ENCODE measurements at regions not wholly inside any gene's neighbourhood (a gene's known extent, or its start where the extent isn't known, plus 50 kb on each side); places are given as distances from the start of the nearest gene placed in this dataset.

DNA sequence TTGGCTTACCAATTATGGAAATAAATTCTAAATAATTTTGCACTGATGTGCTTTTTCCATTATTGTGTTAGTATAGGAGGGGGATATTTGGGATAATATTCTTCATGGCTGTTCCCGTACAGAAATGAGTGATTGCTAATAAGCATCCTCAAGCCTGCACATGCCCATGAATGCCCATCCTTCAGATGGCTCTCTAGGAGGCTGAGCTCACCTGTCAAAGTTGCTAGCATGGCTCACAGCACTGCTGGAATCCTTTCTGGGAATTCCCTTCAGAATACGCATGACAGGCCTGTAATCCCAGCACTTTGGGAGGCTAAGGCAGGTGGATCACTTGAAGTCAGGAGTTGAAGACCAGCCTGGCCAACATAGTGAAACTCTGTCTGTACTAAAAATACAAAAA lies 124.1 kb downstream of the NXNL2 start:
- no peak for DNase-seq

DNA sequence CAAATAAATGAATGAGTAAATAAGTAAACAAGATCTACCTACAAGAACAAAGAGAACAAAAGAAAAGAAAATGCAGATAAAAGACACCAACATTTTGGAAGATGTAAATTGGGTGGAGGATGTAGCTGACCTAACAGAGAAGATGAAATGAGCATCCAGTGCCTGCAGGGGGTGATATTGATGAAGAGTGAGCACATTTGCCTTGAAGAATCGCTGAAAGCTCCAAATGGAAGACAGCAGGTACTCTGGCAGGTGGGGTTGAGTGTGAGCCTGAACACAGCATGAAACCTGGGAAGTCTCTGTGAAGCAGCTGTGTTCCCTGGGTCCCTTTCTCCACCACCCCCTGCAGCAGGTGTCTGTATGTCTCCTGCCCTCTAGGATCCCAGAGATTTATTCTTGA lies 125.6 kb downstream of the NXNL2 start:
- peak; percentile 7 for DNase-seq

DNA sequence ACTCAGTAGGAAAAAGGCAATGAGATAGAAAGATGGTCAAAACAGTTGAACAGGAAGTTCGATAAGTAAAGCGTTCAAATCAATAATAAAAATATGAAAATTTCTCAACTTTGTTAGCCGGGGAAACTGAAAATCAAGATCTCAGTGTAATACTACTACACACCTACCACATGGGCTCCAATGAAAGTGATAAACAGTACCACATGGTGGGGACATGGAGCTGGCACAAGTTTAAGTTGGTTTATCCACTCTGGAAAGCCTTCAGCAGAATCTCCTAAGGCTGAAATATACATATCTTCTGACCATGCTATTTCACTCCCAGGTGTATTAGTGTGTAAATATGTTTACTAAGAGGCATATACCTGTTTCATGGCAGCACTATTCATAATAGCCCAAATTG lies 126.8 kb downstream of the NXNL2 start:
- DNase-seq: no peak

DNA sequence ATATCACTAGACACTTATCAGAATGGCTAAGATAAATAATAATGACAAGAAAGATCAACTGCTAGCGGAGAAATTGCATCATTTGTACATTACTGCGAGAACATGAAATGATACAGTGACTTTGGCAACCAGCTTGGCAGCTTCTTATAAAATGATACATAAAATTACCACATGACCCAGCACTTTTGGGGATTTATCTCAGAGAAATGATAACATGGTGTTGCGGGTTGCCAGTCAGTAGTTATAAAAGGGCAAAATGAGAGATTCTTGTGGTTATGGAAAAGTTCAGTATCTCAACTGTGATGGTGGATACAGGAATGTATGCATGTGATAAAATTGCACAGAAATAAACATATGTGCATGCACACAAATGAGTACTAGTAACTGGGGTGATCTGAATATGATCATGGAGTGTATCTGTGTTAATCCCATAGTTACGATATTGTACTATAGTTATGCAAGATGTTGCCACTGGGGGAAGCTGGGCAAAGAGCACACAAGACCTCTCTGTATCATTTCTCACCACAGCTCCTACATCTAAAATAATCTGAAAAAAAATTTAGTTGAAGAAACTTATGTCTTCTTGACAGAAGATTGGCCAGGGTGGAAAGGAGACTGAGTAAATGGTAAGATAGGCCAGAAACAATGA lies 128.9 kb downstream of the NXNL2 start:
- DNase-seq: no peak

DNA sequence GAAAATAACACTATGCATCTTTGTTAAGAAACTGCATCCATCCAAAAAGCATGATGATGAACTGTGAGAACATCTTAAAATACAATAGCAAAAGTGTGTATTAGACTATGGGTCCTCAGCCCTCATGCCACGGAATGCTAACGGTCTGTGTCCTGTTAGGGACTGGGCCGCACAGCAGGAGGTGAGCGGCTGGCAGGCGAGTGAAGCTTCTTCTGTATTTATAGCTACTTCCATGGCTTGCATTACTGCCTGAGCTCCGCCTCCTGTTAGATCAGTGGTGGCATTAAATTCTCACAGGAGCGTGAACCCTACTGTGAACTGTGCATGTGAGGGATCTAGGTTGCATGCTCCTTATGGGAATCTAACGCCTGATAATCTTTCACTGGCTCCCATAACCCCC lies 129.8 kb downstream of the NXNL2 start:
- DNase-seq: no peak

GRCh38 chr9:88672874-88673689 lies 138.1 kb downstream of the NXNL2 start:
- no peak for DNase-seq

- no peak for DNase-seq
Observed at GRCh38 chr9:88673886-88674285, 138.9 kb downstream of the NXNL2 start.

GRCh38 chr9:88676644-88677043 lies 141.7 kb downstream of the NXNL2 start:
- DNase-seq: no peak

- DNase-seq: no peak
Observed at GRCh38 chr9:88678008-88678407, 143.0 kb downstream of the NXNL2 start.

DNA sequence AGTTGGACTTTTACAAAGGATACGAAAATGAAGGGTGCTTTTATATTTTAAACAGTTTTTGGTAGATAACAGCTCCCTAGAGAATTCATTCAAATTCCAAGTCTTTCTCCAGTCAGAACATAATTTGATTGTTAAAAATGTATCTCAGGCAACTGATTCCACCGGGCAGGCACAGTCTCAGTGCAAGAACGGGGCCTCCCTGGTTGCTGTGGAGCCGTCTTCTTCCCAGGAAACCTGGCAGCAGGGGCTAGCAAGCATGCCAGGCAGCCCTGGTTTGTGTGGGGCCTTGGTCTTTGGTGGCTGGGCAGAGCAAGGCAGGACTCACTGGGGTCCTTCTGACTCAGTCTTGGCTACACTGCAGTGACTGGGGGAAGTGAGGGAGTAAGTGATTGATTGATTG lies 143.5 kb downstream of the NXNL2 start:
- DNase-seq: no peak

DNA sequence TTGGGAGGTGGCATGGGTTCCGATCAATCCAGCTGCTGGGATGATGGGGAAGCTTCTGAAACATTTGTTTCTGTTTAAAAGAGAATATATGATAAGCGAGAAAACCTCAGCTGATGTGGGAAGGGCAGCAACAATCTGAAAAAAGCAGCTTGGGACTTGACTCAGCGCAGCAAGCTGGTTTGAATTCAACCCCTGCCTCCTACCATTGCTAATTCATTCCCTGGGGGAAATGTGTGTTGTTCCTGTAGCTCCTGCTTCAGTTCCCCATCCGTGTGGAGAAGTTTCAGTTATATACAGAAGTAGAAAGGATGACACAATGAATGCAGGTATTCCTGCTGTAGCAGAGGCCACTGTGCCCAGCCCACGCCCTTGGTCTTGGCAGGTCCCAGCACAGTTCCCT lies 145.1 kb downstream of the NXNL2 start:
- no peak for DNase-seq

GRCh38 chr9:88680505-88681160 lies 145.7 kb downstream of the NXNL2 start:
- DNase-seq: no peak

DNA sequence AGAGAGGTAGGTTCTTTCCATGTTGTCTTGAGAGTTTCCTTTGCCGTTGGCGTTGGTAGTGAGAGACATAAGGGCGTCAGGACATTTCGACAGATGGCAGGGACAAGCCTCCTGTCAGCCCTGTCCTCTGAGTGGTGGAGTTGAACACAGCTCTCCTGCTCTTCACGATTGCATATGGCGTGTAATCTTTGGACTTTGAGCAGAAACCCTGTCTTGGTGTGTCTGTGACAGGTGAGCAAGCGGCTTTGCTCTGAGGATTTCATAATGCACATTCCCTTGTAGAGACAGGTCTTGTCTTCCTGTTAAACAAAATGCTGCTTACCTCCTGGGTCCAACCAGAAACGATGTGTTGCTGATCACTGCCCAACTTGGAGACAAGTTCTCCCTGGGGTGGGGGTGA lies 146.5 kb downstream of the NXNL2 start:
- DNase-seq: no peak

DNA sequence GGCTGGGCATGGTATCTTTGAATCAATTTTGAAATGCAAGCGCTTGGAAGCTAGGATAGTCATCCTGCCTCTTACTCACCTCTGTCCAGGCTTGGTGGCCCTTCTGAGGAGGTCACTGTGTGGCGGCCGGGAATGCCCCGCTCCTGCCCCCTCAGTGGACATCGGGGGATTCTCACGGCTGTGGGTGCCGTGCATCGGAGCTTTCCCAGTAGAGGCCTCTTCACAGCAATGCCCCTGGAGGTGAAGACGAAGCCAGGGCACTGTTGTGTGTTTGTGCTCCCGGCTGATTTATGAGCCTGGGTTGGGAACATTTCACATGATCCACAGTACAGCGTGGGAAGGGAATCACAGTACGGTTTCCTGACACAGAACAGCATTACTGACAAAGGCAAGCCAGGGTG lies 147.5 kb downstream of the NXNL2 start:
- no peak for DNase-seq

- DNase-seq: no peak
Observed at GRCh38 chr9:88684046-88684445, 149.1 kb downstream of the NXNL2 start.

DNA sequence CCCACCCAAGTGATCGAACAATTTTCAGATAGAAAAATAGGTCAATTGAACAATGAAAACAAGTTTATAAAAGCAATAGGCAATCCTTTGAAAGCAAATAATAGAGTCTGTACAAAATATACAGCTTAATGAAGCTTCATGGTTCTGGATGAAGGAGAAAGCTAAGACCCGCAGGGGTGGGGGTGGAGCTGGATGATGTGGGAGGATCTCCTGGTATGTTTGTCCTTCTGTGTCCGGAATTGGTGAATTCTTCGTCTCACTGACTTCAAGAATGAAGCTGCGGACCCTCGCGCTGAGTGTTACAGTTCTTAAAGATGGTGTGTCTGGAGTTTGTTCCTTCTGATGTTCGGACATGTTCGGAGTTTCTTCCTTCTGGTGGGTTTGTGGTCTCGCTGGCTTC lies 149.9 kb downstream of the NXNL2 start:
- no peak for DNase-seq

- no peak for DNase-seq
Observed at GRCh38 chr9:88685966-88686365, 151.0 kb downstream of the NXNL2 start.

DNA sequence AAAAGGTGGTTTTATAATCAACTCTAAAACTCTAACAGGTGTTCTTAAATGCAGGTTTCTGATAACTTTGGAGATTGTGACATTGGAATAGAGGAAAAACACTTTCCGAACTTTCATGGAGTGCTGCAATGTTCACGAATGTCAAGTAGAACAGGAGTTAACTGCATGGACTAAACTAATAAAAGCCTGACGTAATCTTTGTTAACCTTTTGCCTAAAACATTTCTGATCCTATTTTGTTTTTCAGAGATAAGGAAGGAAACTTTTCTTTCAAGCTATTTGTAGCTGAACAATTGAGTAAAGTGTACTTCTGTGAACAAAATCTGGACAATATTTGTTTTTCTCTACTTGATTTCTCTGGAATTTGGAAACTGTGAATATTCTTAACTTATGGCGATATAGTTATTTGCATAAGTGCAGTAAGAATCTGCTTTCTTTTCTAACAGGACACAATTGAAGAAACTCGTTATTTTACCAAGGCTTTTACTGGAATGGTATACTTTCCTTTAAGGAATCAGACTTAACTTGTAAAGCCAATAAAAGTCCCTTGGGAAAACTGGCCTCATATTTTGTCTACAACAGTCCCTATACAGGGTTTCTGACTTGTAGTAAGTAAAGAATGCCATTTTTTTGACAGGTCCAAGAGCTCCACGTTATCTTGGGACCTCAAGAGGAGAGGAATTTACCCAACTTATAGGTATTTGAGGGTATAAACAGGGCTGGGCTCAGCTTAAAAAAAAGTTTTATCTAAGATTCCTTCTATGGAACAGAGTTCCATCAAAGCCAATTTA lies 154.7 kb downstream of the NXNL2 start:
- DNase-seq: no peak

- no peak for DNase-seq
Observed at GRCh38 chr9:88690628-88691027, 155.7 kb downstream of the NXNL2 start.

DNA sequence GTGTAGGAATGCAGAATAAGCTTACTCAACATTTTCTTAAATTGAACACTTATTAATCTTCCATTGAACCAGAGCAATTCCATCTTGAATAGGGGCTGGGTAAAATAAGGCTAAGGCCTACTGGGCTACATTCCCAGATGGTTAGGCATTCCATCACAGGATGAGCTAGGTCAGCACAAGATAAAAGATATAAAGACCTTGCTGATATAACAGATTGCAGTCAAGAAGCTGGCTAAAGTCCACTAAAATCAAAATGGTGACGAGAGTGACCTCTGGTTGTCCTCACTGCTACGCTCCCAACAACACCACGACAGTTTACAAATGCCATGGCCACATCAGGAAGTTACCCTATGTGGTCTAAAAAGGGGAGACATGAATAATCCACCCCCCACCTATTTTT lies 156.1 kb downstream of the NXNL2 start:
- no peak for DNase-seq

DNA sequence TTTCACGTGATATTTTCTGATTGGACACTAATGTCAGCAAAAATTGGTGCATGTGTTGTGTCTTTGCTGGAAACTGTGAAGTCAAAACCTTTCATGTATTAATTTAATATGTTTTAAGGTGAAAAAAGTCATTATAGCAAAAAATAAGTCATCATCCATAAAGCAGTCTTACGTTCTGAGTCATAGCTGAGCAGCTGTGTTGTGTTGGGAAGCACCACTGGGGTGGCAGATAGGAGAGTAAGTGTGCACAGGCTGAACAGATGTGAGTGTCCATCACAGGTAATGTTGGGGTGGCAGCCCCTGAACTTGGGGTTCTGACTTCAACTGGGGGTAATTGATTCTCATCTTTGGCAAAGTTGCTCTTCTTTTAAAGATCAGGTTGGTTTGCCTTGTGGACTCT lies 156.8 kb downstream of the NXNL2 start:
- DNase-seq: no peak

DNA sequence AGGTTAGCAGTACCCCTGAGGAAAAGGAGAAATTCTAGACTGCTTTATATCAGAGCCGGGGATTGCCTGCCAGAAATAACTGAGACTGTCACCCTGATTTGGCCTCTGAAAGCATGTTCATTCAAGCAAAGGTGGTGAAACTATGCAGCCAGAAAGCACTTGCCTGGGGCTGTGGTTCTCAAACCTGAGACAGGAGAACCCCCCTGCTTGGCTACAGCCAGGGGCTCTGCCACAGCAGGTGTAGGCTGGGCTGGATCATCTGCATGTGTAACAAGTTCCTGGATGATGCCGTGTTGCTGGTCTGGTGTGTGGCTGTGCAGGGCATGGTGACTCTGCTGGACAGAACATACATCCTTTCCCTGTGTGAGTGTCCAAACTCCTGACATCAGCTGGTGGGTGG lies 157.8 kb downstream of the NXNL2 start:
- DNase-seq: no peak

- no peak for DNase-seq
Observed at GRCh38 chr9:88694625-88695024, 159.6 kb downstream of the NXNL2 start.

All from DMS53 (cell line).